ENCODE measurements at regions not wholly inside any gene's neighbourhood (a gene's known extent, or its start where the extent isn't known, plus 50 kb on each side); places are given as distances from the start of the nearest gene placed in this dataset.

GRCh38 chr10:128476368-128476725 is 350.1 kb upstream of the MKI67 start:
- TF ChIP-seq POLR2A (IDR thresholded peaks at IDR 0.05) = no peak
- TF ChIP-seq, protein P1, sequence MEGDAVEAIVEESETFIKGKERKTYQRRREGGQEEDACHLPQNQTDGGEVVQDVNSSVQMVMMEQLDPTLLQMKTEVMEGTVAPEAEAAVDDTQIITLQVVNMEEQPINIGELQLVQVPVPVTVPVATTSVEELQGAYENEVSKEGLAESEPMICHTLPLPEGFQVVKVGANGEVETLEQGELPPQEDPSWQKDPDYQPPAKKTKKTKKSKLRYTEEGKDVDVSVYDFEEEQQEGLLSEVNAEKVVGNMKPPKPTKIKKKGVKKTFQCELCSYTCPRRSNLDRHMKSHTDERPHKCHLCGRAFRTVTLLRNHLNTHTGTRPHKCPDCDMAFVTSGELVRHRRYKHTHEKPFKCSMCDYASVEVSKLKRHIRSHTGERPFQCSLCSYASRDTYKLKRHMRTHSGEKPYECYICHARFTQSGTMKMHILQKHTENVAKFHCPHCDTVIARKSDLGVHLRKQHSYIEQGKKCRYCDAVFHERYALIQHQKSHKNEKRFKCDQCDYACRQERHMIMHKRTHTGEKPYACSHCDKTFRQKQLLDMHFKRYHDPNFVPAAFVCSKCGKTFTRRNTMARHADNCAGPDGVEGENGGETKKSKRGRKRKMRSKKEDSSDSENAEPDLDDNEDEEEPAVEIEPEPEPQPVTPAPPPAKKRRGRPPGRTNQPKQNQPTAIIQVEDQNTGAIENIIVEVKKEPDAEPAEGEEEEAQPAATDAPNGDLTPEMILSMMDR (IDR thresholded peaks at IDR 0.05) = no peak
- no peak overlapping the region for H3K27ac ChIP-seq
- intact Hi-C loops (cut with DNase I; ENCODE audit: low total_unique reads) = no loop called here
- H3K36me3 ChIP-seq = no peaks in the 10 kb centered on the region
- DNase-seq = no peak
- no peaks in the 10 kb centered on the region for H3K4me1 ChIP-seq
- no peaks in the 10 kb centered on the region for H3K27me3 ChIP-seq
- no peaks in the 10 kb centered on the region for H3K9me3 ChIP-seq
- no peak overlapping the region for H3K4me3 ChIP-seq

DNA sequence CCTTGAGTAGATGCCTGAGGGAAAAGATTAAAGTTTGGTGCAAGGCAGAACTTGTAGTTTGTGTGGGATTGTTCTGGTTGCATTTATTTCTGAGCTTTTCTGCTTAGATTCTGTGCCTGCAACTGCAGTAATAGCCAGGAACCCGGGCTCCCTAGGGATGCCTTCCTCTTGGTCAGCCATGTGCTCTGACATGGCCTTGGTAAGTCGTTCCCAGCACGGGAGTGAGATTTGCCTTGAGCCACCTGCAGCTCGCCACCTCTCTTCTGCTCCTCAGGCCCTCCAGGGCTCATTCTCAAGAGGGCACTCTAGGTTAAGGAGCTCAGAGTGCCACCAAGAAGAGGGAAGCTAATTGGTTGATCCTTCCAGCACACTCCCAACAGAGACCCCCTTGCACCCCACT is 350.6 kb upstream of the MKI67 start:
- no peak for DNase-seq
- H3K9me3 ChIP-seq = no peaks in the 10 kb centered on the region
- no peaks in the 10 kb centered on the region for H3K36me3 ChIP-seq
- no peaks in the 10 kb centered on the region for H3K4me1 ChIP-seq
- TF ChIP-seq, protein P1 (IDR thresholded peaks at IDR 0.05) = no peak
- no peak for TF ChIP-seq POLR2A (IDR thresholded peaks at IDR 0.05)
- no peaks in the 10 kb centered on the region for H3K27me3 ChIP-seq
- no peak overlapping the region for H3K27ac ChIP-seq
- H3K4me3 ChIP-seq = no peak overlapping the region
- intact Hi-C loops (cut with DNase I; ENCODE audit: low total_unique reads) = no loop called here

DNA sequence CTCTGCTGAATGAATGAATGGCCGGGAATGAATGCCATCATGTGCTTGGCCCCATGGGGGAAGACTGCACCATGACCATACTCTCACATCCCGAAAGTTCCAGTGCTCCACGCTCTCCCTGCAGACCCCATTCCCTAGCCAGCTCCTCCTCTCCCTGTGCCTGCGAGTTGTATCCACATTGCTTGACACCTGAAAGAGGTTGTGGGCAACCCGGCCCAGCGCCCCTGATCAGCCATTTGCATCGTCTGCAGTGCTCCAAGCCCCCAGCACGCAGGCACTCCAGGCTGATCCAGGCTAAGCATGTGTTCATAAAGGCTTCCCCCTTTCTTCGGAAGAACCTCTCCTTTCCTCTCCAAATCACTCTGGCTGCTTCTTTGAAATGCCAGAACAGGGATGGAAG is 354.4 kb upstream of the MKI67 start:
- Histone ChIP-seq H3K9me3 (no peaks in the 10 kb centered on the region), H3K27ac (no peak overlapping the region), H3K36me3 (no peaks in the 10 kb centered on the region), H3K4me1 (no peaks in the 10 kb centered on the region), H3K27me3 (no peaks in the 10 kb centered on the region), H3K4me3 (no peak overlapping the region)
- TF ChIP-seq, protein P1 (IDR thresholded peaks at IDR 0.05) = no peak
- no peak for TF ChIP-seq POLR2A (IDR thresholded peaks at IDR 0.05)
- no peak for DNase-seq
- intact Hi-C loops (cut with DNase I; ENCODE audit: low total_unique reads) = no loop called here

DNA sequence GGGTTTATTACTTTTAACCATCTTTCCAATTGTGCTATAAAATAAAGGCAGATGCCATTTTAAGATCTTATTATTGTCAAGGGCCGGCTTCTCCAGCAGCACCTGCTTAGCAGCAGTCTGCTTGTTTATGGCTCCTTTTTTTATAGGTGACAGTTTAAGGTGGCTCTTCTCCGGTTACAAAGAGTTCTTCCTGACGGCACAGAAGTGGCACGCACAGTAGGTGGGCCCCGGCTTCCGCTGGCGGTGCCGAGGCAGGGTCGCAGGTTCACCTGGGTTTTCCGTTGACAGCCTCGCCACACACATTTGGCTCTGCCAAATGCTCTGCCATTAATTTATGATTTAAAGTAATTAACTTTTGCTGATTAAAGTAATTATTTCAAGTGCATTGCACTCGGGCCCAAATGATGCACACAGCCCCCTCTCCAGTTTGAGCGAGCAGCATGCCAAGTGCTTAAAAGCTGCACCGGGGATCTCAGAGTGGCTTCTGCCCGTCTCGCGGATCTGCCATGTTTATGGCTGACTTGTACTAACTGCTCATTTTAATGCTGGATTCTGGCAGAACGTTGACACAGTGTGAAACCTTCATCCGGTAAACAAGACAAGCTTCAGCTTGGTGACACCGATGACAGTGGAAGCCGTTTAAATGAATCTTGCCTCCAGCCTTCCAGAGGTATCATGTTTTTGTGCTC is 355.1 kb upstream of the MKI67 start:
- H3K27ac ChIP-seq = no peak overlapping the region
- TF ChIP-seq POLR2A (IDR thresholded peaks at IDR 0.05) = no peak
- TF ChIP-seq, protein P1 (IDR thresholded peaks at IDR 0.05) = no peak
- H3K9me3 ChIP-seq = no peaks in the 10 kb centered on the region
- no peak for DNase-seq
- H3K4me3 ChIP-seq = no peak overlapping the region
- H3K36me3 ChIP-seq = no peaks in the 10 kb centered on the region
- no peaks in the 10 kb centered on the region for H3K4me1 ChIP-seq
- H3K27me3 ChIP-seq = no peaks in the 10 kb centered on the region
- intact Hi-C loops (cut with DNase I; ENCODE audit: low total_unique reads) = no loop called here

DNA sequence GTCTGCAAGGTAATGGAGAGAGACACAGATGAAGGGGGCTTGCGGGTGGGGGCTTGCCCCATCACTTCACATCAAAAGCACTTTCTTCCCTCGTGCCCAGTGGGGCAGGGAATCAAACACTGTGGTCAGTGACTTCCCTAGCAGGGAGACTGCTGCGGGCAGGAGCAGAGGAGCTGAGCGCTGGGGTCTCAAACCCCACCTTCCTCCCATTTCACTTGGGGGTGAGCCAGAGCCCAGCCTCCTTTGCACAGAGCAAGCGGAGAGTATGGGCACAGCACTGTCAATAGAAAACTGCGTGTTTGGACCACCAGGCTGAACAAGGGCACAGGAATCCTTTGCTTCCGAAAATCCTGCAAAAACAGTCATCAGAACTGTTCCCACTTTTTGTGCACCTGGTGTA is 355.8 kb upstream of the MKI67 start:
- H3K27me3 ChIP-seq = no peaks in the 10 kb centered on the region
- no peaks in the 10 kb centered on the region for H3K4me1 ChIP-seq
- H3K27ac ChIP-seq = no peak overlapping the region
- intact Hi-C loops (cut with DNase I; ENCODE audit: low total_unique reads) = no loop called here
- no peaks in the 10 kb centered on the region for H3K36me3 ChIP-seq
- no peaks in the 10 kb centered on the region for H3K9me3 ChIP-seq
- TF ChIP-seq, protein P1 (IDR thresholded peaks at IDR 0.05) = no peak
- no peak for TF ChIP-seq POLR2A (IDR thresholded peaks at IDR 0.05)
- H3K4me3 ChIP-seq = no peak overlapping the region
- DNase-seq = no peak

Data from uterus (tissue), 3 donors.